Kidney (tissue), 13 donors: ENCODE measurements at regions not wholly inside any gene's neighbourhood (a gene's known extent, or its start where the extent isn't known, plus 50 kb on each side); places are given as distances from the start of the nearest gene placed in this dataset.

Experiments
- DNase-seq, 5 donors: peaks; one replicate each; pipeline ENCODE4 v3.0.0-alpha.2; 2013 to 2020
- FAIRE-seq: peaks from 2 replicates; lab custom pipeline; 2012; peaks lifted over from hg19 to GRCh38; lab: Jason Lieb, UNC
- H3K27ac ChIP-seq, 2 donors: one replicate each; pipeline ENCODE4 v1.7.0; 2013; ENCODE audit warnings: low read depth in 2 of 2, low read length in 2 of 2, inconsistent platforms in 1 of 2
- H3K27me3 ChIP-seq: one replicate; pipeline ENCODE4 v1.7.1; 2013; ENCODE audit warnings: low read length, inconsistent platforms; ENCODE audit not compliant: control insufficient read depth, insufficient read depth
- H3K36me3 ChIP-seq, 3 donors: one replicate each; pipeline versions ENCODE4 v1.7.0 to v1.7.1; 2013; ENCODE audit warnings: low read length in 3 of 3, control low read depth in 1 of 3, inconsistent platforms in 1 of 3; ENCODE audit not compliant: insufficient read depth in 3 of 3, control insufficient read depth in 2 of 3
- H3K4me1 ChIP-seq, 3 donors: one replicate each; pipeline versions ENCODE4 v1.7.0 to v1.7.1; 2013; ENCODE audit warnings: low read length in 3 of 3, inconsistent platforms in 1 of 3, low read depth in 1 of 3; ENCODE audit not compliant: control insufficient read depth in 2 of 3, insufficient read depth in 2 of 3
- H3K4me3 ChIP-seq, 3 donors: one replicate each; pipeline versions ENCODE4 v1.7.0 to v1.8.1; 2013; ENCODE audit warnings: low read length in 3 of 3, control low read depth in 1 of 3, inconsistent platforms in 1 of 3
- H3K9ac ChIP-seq, 3 donors: one replicate each; pipeline versions ENCODE4 v1.7.0 to v1.7.1; 2013; ENCODE audit warnings: low read length in 3 of 3, control low read depth in 1 of 3, inconsistent platforms in 1 of 3
- H3K9me3 ChIP-seq, 3 donors: one replicate each; pipeline versions ENCODE4 v1.7.0 to v1.7.1; 2013; ENCODE audit warnings: low read length in 3 of 3, control low read depth in 1 of 3, inconsistent platforms in 1 of 3; ENCODE audit not compliant: control insufficient read depth in 2 of 3, insufficient read depth in 1 of 3
- CTCF ChIP-seq: IDR thresholded peaks from 3 replicates; pipeline ENCODE4 v1.5.1; 2012; ENCODE audit warnings: mild to moderate bottlenecking, moderate library complexity, borderline replicate concordance; ENCODE audit not compliant: insufficient read depth; ENCODE audit errors: extremely low read depth
- intact Hi-C: fragments of 100-400 bp; cut with DNase I; formaldehyde crosslinking; loops from one replicate; pipeline ENCODE4 v1.11.1; 2022
- donor health status: control.
- donor health status: control.
- donor health status: control.
- donor health status: control.
- donor health status: control.
- donor health status: DM: yes; HTN: yes; CAD: no.
- donor health status: Normal renal cell carcinoma (clear cell type).

DNA sequence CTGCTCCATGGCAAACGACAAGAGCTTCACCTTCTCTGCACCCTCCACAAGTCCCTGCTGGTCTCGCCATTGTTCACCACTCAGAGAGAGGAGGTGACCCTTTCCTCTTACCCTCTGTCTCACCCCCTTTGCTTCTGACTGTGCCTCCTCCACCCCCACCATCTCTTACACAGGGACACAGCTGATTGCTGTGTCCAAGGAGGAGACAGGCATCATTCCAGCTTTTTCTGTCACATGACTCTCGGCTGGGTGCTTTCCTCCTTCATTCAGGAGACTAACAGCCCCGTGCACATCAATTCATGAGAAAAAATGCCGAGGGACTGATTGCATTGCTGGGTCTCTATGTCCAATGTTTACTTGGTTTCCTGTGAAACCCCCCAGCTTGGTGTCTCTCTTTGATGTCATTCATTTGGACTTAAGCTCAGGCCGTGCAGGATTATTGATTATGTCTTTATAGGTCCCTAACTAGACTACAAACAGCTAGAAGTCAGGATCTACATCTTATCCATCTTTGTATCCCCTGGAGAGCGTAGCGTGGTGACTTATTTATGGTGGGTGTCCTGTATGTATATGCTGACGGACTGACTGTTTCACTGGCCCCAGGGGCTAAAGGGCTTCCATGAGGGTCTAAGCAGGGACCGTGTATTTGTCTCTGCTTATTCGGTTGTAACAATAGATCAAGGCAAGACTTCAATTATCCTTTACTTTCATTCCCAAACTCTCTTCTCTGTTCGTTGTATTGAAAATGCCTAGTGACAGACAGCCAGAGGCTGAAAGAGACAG, 82.2 kb upstream of the CDH13 start:
- DNase-seq, result no peak
- no peak overlapping the region for H3K9ac ChIP-seq
- H3K27me3 ChIP-seq, result no peaks in the 10 kb centered on the region
- no peaks in the 10 kb centered on the region for H3K36me3 ChIP-seq
- H3K4me3 ChIP-seq, result no peak overlapping the region
- FAIRE-seq, result no peak
- intact Hi-C loops, result no loop called here
- no peaks in the 10 kb centered on the region for H3K4me1 ChIP-seq
- TF ChIP-seq CTCF, result no peak
- H3K27ac ChIP-seq, result no peak overlapping the region
- H3K9me3 ChIP-seq, result no peaks in the 10 kb centered on the region

- Histone ChIP-seq H3K27me3 (no peaks in the 10 kb centered on the region), H3K4me1 (no peaks in the 10 kb centered on the region), H3K36me3 (no peaks in the 10 kb centered on the region), H3K4me3 (no peak overlapping the region), H3K9ac (no peak overlapping the region), H3K27ac (no peak overlapping the region), H3K9me3 (no peaks in the 10 kb centered on the region)
- DNase-seq (no peak), FAIRE-seq (no peak)
- intact Hi-C loops, result no loop called here
- no peak for TF ChIP-seq CTCF
These were observed 84.1 kb upstream of the CDH13 start for GRCh38 chr16:82542714-82543113.

- Histone ChIP-seq H3K27me3 (no peaks in the 10 kb centered on the region), H3K4me1 (no peaks in the 10 kb centered on the region), H3K27ac (no peak overlapping the region), H3K36me3 (no peaks in the 10 kb centered on the region), H3K9ac (no peak overlapping the region), H3K4me3 (no peak overlapping the region), H3K9me3 (no peaks in the 10 kb centered on the region)
- DNase-seq, result no peak
- no peak for FAIRE-seq
- intact Hi-C loops, result no loop called here
- TF ChIP-seq CTCF, result no peak
These were observed 85.7 kb upstream of the CDH13 start for GRCh38 chr16:82541103-82541502.
